K562 (cell line): ENCODE measurements at regions not wholly inside any gene's neighbourhood (a gene's known extent, or its start where the extent isn't known, plus 50 kb on each side); places are given as distances from the start of the nearest gene placed in this dataset.

ENCODE experiments used
- ATAC-seq: fragments of 200-7000 bp; cut with Tn5 transposase; 3 replicates; pipeline ENCODE4 v1.9.1; 2020; ENCODE audit warnings: moderate library complexity
- BruUV-seq: library from RNA; stranded (reverse); fragments of 400-500 nt; replicated peaks from 2 replicates; lab custom pipeline; 2021; lab: Mats Ljungman, UMichigan
- CTCF ChIA-PET: fragments of 300-600 bp; formaldehyde crosslinking; extraction: SDS; loops from one replicate; lab custom pipeline; 2021; ENCODE audit warnings: low intra/inter-chr PET ratio; lab: Yijun Ruan, JAX
- POLR2A ChIA-PET: fragments of 300-600, 350-650 bp; sonication (Branson Sonifier 250); formaldehyde crosslinking; extraction: SDS; loops from one replicate; lab custom pipeline; 2021; ENCODE audit warnings: antibody characterized with exemption, inconsistent platforms; lab: Yijun Ruan, JAX
- DNase-seq, 4 experiments: peaks; one replicate each; pipeline versions ENCODE4 v3.0.0 to v3.0.0-alpha.2; 2011 to 2018; ENCODE audit warnings: low spot score in 3 of 4, mixed read lengths in 3 of 4; ENCODE audit errors: extremely low read depth in 1 of 4
- FAIRE-seq: peaks from 2 replicates; lab custom pipeline; 2011; peaks lifted over from hg19 to GRCh38; lab: Jason Lieb, UNC
- H2AFZ ChIP-seq: 2 replicates; pipeline ENCODE4 v1.6.0; 2011; ENCODE audit warnings: low read depth, low read length, control low read depth, inconsistent platforms
- H3K27ac ChIP-seq: fragments of 200-600 bp; 3 replicates; pipeline ENCODE4 v1.8.0; 2011; ENCODE audit warnings: low read depth, mild to moderate bottlenecking, control low read depth, inconsistent platforms, low read length, moderate library complexity, mixed read lengths; ENCODE audit errors: extremely low read depth
- H3K27me3 ChIP-seq, 2 experiments: fragments of 300-600 bp in 1 of 2; 2 replicates in 1 of 2; 3 replicates in 1 of 2; pipeline versions ENCODE4 v1.6.0 to v1.8.0; 2011; ENCODE audit warnings: inconsistent platforms in 2 of 2, low read length in 2 of 2, mild to moderate bottlenecking in 1 of 2, mixed read lengths in 1 of 2, moderate library complexity in 1 of 2; ENCODE audit not compliant: control insufficient read depth in 2 of 2, insufficient read depth in 2 of 2
- H3K36me3 ChIP-seq: fragments of 300-600 bp; 3 replicates; pipeline ENCODE4 v1.8.0; 2011; ENCODE audit warnings: mild to moderate bottlenecking, low read length, inconsistent platforms; ENCODE audit not compliant: control insufficient read depth, insufficient read depth
- H3K4me1 ChIP-seq, 2 experiments: fragments of 200-600 bp in 1 of 2; replicated peaks in 1 of 2; 2 replicates in 1 of 2; 3 replicates in 1 of 2; pipeline versions ENCODE4 v1.5.1 to v1.8.0; 2011; ENCODE audit warnings: inconsistent platforms in 2 of 2, low read length in 2 of 2, mild to moderate bottlenecking in 1 of 2, mixed read lengths in 1 of 2, moderate library complexity in 1 of 2; ENCODE audit not compliant: control insufficient read depth in 2 of 2, insufficient read depth in 2 of 2
- H3K4me2 ChIP-seq: 2 replicates; pipeline ENCODE4 v1.6.1; 2011; ENCODE audit warnings: low read length, control low read depth, inconsistent platforms, mixed read lengths; ENCODE audit not compliant: insufficient read depth
- H3K4me3 ChIP-seq: fragments of 200-600 bp; sonication (generic), shearing (Covaris generic); 2 replicates; pipeline ENCODE4 v1.5.1; 2016; ENCODE audit warnings: control low read depth, inconsistent platforms
- H3K79me2 ChIP-seq: fragments of 200-600 bp; 3 replicates; pipeline ENCODE4 v1.8.0; 2011; ENCODE audit warnings: low read length, inconsistent platforms; ENCODE audit not compliant: control insufficient read depth, insufficient read depth
- H3K9ac ChIP-seq, 2 experiments: 2 replicates each; pipeline versions ENCODE4 v1.6.0 to v1.6.1; 2011; ENCODE audit warnings: low read depth in 2 of 2, low read length in 2 of 2, control low read depth in 1 of 2, inconsistent platforms in 1 of 2, mild to moderate bottlenecking in 1 of 2, mixed read lengths in 1 of 2; ENCODE audit not compliant: insufficient read depth in 1 of 2
- H3K9me1 ChIP-seq: one replicate; pipeline ENCODE4 v1.6.0; 2011; ENCODE audit warnings: inconsistent platforms, mild to moderate bottlenecking, low read length, moderate library complexity; ENCODE audit not compliant: control insufficient read depth, insufficient read depth
- H3K9me3 ChIP-seq: replicated peaks from 2 replicates; pipeline ENCODE4 v1.5.1; 2011; ENCODE audit warnings: low read depth, low read length, inconsistent platforms; ENCODE audit not compliant: control insufficient read depth, insufficient read depth
- H4K20me1 ChIP-seq: replicated peaks from 2 replicates; pipeline ENCODE4 v1.6.1; 2011; ENCODE audit warnings: low read length, inconsistent platforms, mixed read lengths; ENCODE audit not compliant: control insufficient read depth, insufficient read depth
- EP400 ChIP-seq: fragments of 450-650 bp; IDR thresholded peaks from 2 replicates; pipeline ENCODE4 v1.6.1; 2017; ENCODE audit warnings: antibody characterized with exemption, mild to moderate bottlenecking, moderate library complexity
- FOXO4 ChIP-seq: fragments of 450-650 bp; formaldehyde crosslinking; IDR thresholded peaks from 2 replicates; pipeline ENCODE4 v1.4.0; 2020; ENCODE audit warnings: mild to moderate bottlenecking, moderate library complexity
- HCFC1 ChIP-seq: IDR thresholded peaks from 2 replicates; pipeline ENCODE4 v1.6.1; 2012; ENCODE audit warnings: low read depth, low read length, improper control_type of control experiment
- KLF10 ChIP-seq: fragments of 250-450 bp; sonication (Bioruptor Pico); IDR thresholded peaks from 2 replicates; pipeline ENCODE4 v1.6.1; 2021; ENCODE audit warnings: matching md5 sums
- MCM2 ChIP-seq: fragments of 450-650 bp; IDR thresholded peaks from 2 replicates; pipeline ENCODE4 v1.6.1; 2017; ENCODE audit warnings: low read depth, mild to moderate bottlenecking
- MTA2 ChIP-seq: fragments of 450-650 bp; IDR thresholded peaks from 2 replicates; pipeline ENCODE4 v1.6.1; 2016; ENCODE audit warnings: low read depth
- NCOA2 ChIP-seq, 2 experiments: fragments of 450-650 bp; IDR thresholded peaks; 2 replicates each; pipeline ENCODE4 v1.6.1; 2018; ENCODE audit warnings: mild to moderate bottlenecking in 2 of 2, moderate library complexity in 1 of 2; ENCODE audit not compliant: partially characterized antibody in 2 of 2
- NFIX ChIP-seq: fragments of 250-450 bp; sonication (Bioruptor Pico); IDR thresholded peaks from 2 replicates; pipeline ENCODE4 v1.4.0; 2020; ENCODE audit warnings: low read depth, mild to moderate bottlenecking, moderate library complexity
- REST ChIP-seq, 2 experiments: fragments of 450-650 bp; formaldehyde crosslinking in 1 of 2; IDR thresholded peaks; 2 replicates each; pipeline versions ENCODE4 v1.4.0 to v1.6.1; 2014 to 2020; ENCODE audit warnings: mild to moderate bottlenecking in 2 of 2, borderline replicate concordance in 1 of 2, low read depth in 1 of 2
- ZC3H4 ChIP-seq: sonication (generic); formaldehyde crosslinking; IDR thresholded peaks from 2 replicates; pipeline ENCODE4 v1.9.0; 2021; ENCODE audit warnings: missing genetic modification reagents, borderline replicate concordance
- ZNF699 ChIP-seq: fragments of 250-450 bp; sonication (Bioruptor Pico); IDR thresholded peaks from 2 replicates; pipeline ENCODE4 v1.8.0; 2021; ENCODE audit warnings: mild to moderate bottlenecking, moderate library complexity; ENCODE audit not compliant: insufficient replicate concordance
- WGBS: fragments of 100-300 bp; shearing (Covaris generic); methylation state at CpG from one replicate; pipeline ENCODE4 v1.1.6; 2016; ENCODE audit warnings: low coverage, mixed read lengths; ENCODE audit not compliant: insufficient coverage; ENCODE audit errors: missing lambda C conversion rate; 5-methylcytosine and 5-hydroxymethylcytosine counted together
- in situ Hi-C: fragments of 300-500 bp; cut with MboI; formaldehyde crosslinking; loops from 4 replicates; pipeline ENCODE4 v1.15.0; 2018; ENCODE audit warnings: inconsistent platforms, mixed read lengths
- intact Hi-C: fragments of 100-400 bp; cut with micrococcal nuclease; formaldehyde crosslinking; loops from 2 replicates; pipeline ENCODE4 v1.14.2; 2022
- TF ChIP-seq, protein P1 (sequence below): fragments of 450-650 bp; formaldehyde crosslinking; IDR thresholded peaks from 2 replicates; pipeline ENCODE4 v1.4.0; 2022; ENCODE audit warnings: missing genetic modification characterization

GRCh38 chr20:61053889-61054288 is 198.2 kb upstream of the CDH4 start (continued):
- TF ChIP-seq REST (IDR thresholded peaks at IDR 0.05; ENCODE audit: borderline replicate concordance) (no peak), REST (CRISPR knock-in tag; IDR thresholded peaks at IDR 0.05; ENCODE audit: low read depth) (no peak)

GRCh38 chr20:61054411-61054810 is 197.7 kb upstream of the CDH4 start:
- H3K36me3 ChIP-seq = no peaks in the 10 kb centered on the region
- H3K27ac ChIP-seq = no peak overlapping the region
- no peaks in the 10 kb centered on the region for H3K4me1 ChIP-seq
- peaks cover 0 to 24% of the 10 kb centered on the region in 2 experiments; a peak in 2 of 5 replicates for H3K27me3 ChIP-seq
- no peak overlapping the region for H2AFZ ChIP-seq
- no peaks in the 10 kb centered on the region for H3K9me3 ChIP-seq
- H3K9ac ChIP-seq = no peak overlapping the region
- H3K4me3 ChIP-seq = no peak overlapping the region
- in situ Hi-C loops (no loop called here), intact Hi-C loops (no loop called here)
- H3K4me2 ChIP-seq = no peak overlapping the region
- no peaks in the 10 kb centered on the region for H3K9me1 ChIP-seq
- no TSS peak for BruUV-seq
- no peaks in the 10 kb centered on the region for H3K79me2 ChIP-seq
- 0% methylated on average over 9 of the region's 9 CpGs for WGBS
- ChIA-PET POLR2A (no interaction called here), CTCF (no interaction called here)
- ATAC-seq (no peak), FAIRE-seq (no peak), DNase-seq (no peak)
- no peaks in the 10 kb centered on the region for H4K20me1 ChIP-seq
- TF ChIP-seq EP400 (no peak), MTA2 (no peak), KLF10 (CRISPR knock-in tag) (no peak), HCFC1 (no peak), MCM2 (no peak), ZNF699 (CRISPR knock-in tag) (no peak), ZC3H4 (CRISPR knock-in tag) (no peak), NCOA2 (IDR thresholded peaks at IDR 0.05; ENCODE audit: partially characterized antibody in 2 of 2) (no peak), NFIX (no peak), FOXO4 (CRISPR knock-in tag) (no peak)
- TF ChIP-seq, protein P1, sequence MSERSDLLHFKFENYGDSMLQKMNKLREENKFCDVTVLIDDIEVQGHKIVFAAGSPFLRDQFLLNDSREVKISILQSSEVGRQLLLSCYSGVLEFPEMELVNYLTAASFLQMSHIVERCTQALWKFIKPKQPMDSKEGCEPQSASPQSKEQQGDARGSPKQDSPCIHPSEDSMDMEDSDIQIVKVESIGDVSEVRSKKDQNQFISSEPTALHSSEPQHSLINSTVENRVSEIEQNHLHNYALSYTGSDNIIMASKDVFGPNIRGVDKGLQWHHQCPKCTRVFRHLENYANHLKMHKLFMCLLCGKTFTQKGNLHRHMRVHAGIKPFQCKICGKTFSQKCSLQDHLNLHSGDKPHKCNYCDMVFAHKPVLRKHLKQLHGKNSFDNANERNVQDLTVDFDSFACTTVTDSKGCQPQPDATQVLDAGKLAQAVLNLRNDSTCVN (CRISPR knock-in tag) = no peak
